Liver (tissue), 8 donors: ENCODE measurements at regions not wholly inside any gene's neighbourhood (a gene's known extent, or its start where the extent isn't known, plus 50 kb on each side); places are given as distances from the start of the nearest gene placed in this dataset.

Experiments used
- DNase-seq: peaks from one replicate; pipeline ENCODE4 v3.0.0-alpha.2; 2017; ENCODE audit warnings: low spot score
- H3K27ac ChIP-seq, 2 donors: one replicate each; pipeline ENCODE4 v1.7.0; 2013; ENCODE audit warnings: inconsistent platforms in 2 of 2, low read length in 2 of 2, control low read depth in 1 of 2, low read depth in 1 of 2, mild to moderate bottlenecking in 1 of 2
- H3K27me3 ChIP-seq, 4 donors: one replicate each; pipeline versions ENCODE4 v1.6.1 to v1.7.0; 2013; ENCODE audit warnings: low read length in 3 of 4, inconsistent platforms in 1 of 4, mild to moderate bottlenecking in 1 of 4, moderate library complexity in 1 of 4; ENCODE audit not compliant: control insufficient read depth in 4 of 4, insufficient read depth in 4 of 4
- H3K36me3 ChIP-seq, 4 donors: one replicate each; pipeline versions ENCODE4 v1.6.1 to v1.7.0; 2013; ENCODE audit warnings: low read length in 3 of 4, mild to moderate bottlenecking in 3 of 4, low read depth in 1 of 4, moderate library complexity in 1 of 4; ENCODE audit not compliant: control insufficient read depth in 4 of 4, insufficient read depth in 3 of 4
- H3K4me1 ChIP-seq, 4 donors: one replicate each; pipeline versions ENCODE4 v1.6.1 to v1.7.0; 2013; ENCODE audit warnings: low read length in 3 of 4, mild to moderate bottlenecking in 3 of 4, moderate library complexity in 1 of 4; ENCODE audit not compliant: control insufficient read depth in 4 of 4, insufficient read depth in 4 of 4
- H3K4me3 ChIP-seq, 3 donors: one replicate each; pipeline versions ENCODE4 v1.6.1 to v1.7.0; 2013; ENCODE audit warnings: low read length in 3 of 3, control low read depth in 1 of 3, low read depth in 1 of 3, mild to moderate bottlenecking in 1 of 3
- H3K9ac ChIP-seq, 2 donors: one replicate each; pipeline ENCODE4 v1.7.0; 2013; ENCODE audit warnings: low read length in 2 of 2, mild to moderate bottlenecking in 2 of 2, moderate library complexity in 2 of 2, control low read depth in 1 of 2, low read depth in 1 of 2
- H3K9me3 ChIP-seq, 4 donors: one replicate each; pipeline versions ENCODE4 v1.6.1 to v1.7.0; 2013; ENCODE audit warnings: low read length in 3 of 4; ENCODE audit not compliant: control insufficient read depth in 4 of 4
- ATF3 ChIP-seq: IDR thresholded peaks from 2 replicates; pipeline ENCODE4 v1.6.1; 2016; ENCODE audit warnings: antibody characterized with exemption
- EGR1 ChIP-seq, 2 donors: IDR thresholded peaks; 2 replicates each; pipeline ENCODE4 v1.6.1; 2016 to 2018; ENCODE audit warnings: antibody characterized with exemption in 2 of 2, low read depth in 2 of 2
- FOXA1 ChIP-seq: IDR thresholded peaks from 2 replicates; pipeline ENCODE4 v1.6.1; 2016; ENCODE audit warnings: antibody characterized with exemption
- FOXA2 ChIP-seq: IDR thresholded peaks from 2 replicates; pipeline ENCODE4 v1.6.1; 2016; ENCODE audit warnings: antibody characterized with exemption
- GABPA ChIP-seq, 2 donors: IDR thresholded peaks in 1 of 2; conservative IDR thresholded peaks in 1 of 2; 2 replicates each; pipeline ENCODE4 v1.6.1; 2016; ENCODE audit warnings: antibody characterized with exemption in 2 of 2, mild to moderate bottlenecking in 1 of 2, moderate library complexity in 1 of 2
- HNF4A ChIP-seq, 2 donors: conservative IDR thresholded peaks; 2 replicates each; pipeline ENCODE4 v1.6.1; 2016; ENCODE audit warnings: antibody characterized with exemption in 2 of 2, mild to moderate bottlenecking in 2 of 2
- HNF4G ChIP-seq: IDR thresholded peaks from 2 replicates; pipeline ENCODE4 v1.6.1; 2016; ENCODE audit warnings: antibody characterized with exemption
- JUND ChIP-seq, 2 donors: IDR thresholded peaks; 2 replicates each; pipeline ENCODE4 v1.6.1; 2016; ENCODE audit warnings: antibody characterized with exemption in 2 of 2
- MAX ChIP-seq: IDR thresholded peaks from 2 replicates; pipeline ENCODE4 v1.6.1; 2016; ENCODE audit warnings: antibody characterized with exemption
- NR2F2 ChIP-seq: IDR thresholded peaks from 2 replicates; pipeline ENCODE4 v1.6.1; 2016; ENCODE audit warnings: antibody characterized with exemption
- RAD21 ChIP-seq, 2 donors: IDR thresholded peaks; 2 replicates each; pipeline ENCODE4 v1.6.1; 2016; ENCODE audit warnings: antibody characterized with exemption in 2 of 2, mild to moderate bottlenecking in 2 of 2
- RXRA ChIP-seq, 2 donors: IDR thresholded peaks; 2 replicates each; pipeline ENCODE4 v1.6.1; 2017 to 2018; ENCODE audit warnings: antibody characterized with exemption in 2 of 2, mild to moderate bottlenecking in 1 of 2
- SP1 ChIP-seq: IDR thresholded peaks from 2 replicates; pipeline ENCODE4 v1.6.1; 2018; ENCODE audit warnings: antibody characterized with exemption, mild to moderate bottlenecking
- TAF1 ChIP-seq: conservative IDR thresholded peaks from 2 replicates; pipeline ENCODE4 v1.6.1; 2016; ENCODE audit warnings: antibody characterized with exemption, mild to moderate bottlenecking
- YY1 ChIP-seq: IDR thresholded peaks from 2 replicates; pipeline ENCODE4 v1.6.1; 2016; ENCODE audit warnings: antibody characterized with exemption, mild to moderate bottlenecking
- ZBTB33 ChIP-seq: IDR thresholded peaks from 2 replicates; pipeline ENCODE4 v1.6.1; 2016; ENCODE audit warnings: antibody characterized with exemption
- WGBS: extraction: QIAGEN DNeasy Blood & Tissue Kit; methylation state at CpG from one replicate; pipeline ENCODE4 v1.1.7; 2013; 5-methylcytosine and 5-hydroxymethylcytosine counted together
- TF ChIP-seq, protein P1 (sequence below): fragments of 150-350 bp; IDR thresholded peaks from 2 replicates; pipeline ENCODE4 v1.5.1; 2017; ENCODE audit warnings: improper control_type of control experiment, low read depth, low read length; ENCODE audit not compliant: missing input control
- TF ChIP-seq, protein P2 (sequence below): IDR thresholded peaks from 2 replicates; pipeline ENCODE4 v1.6.1; 2016; ENCODE audit warnings: antibody characterized with exemption, mild to moderate bottlenecking
- donor health status: healthy.
- donor health status: healthy.
- donor health status: healthy.
- donor health status: healthy.
- donor health status: healthy.

- WGBS: 74% methylated on average over 2 of the region's 2 CpGs
- Histone ChIP-seq H3K4me1 (no peaks in the 10 kb centered on the region), H3K27me3 (no peaks in the 10 kb centered on the region), H3K9me3 (no peaks in the 10 kb centered on the region), H3K27ac (no peak overlapping the region), H3K36me3 (no peaks in the 10 kb centered on the region), H3K9ac (no peak overlapping the region), H3K4me3 (no peak overlapping the region)
- TF ChIP-seq RXRA (IDR thresholded peaks at IDR 0.05): no peak
- TF ChIP-seq, protein P1, sequence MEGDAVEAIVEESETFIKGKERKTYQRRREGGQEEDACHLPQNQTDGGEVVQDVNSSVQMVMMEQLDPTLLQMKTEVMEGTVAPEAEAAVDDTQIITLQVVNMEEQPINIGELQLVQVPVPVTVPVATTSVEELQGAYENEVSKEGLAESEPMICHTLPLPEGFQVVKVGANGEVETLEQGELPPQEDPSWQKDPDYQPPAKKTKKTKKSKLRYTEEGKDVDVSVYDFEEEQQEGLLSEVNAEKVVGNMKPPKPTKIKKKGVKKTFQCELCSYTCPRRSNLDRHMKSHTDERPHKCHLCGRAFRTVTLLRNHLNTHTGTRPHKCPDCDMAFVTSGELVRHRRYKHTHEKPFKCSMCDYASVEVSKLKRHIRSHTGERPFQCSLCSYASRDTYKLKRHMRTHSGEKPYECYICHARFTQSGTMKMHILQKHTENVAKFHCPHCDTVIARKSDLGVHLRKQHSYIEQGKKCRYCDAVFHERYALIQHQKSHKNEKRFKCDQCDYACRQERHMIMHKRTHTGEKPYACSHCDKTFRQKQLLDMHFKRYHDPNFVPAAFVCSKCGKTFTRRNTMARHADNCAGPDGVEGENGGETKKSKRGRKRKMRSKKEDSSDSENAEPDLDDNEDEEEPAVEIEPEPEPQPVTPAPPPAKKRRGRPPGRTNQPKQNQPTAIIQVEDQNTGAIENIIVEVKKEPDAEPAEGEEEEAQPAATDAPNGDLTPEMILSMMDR: no peak
- TF ChIP-seq NR2F2: no peak
- no peak for TF ChIP-seq HNF4G
- no peak for TF ChIP-seq FOXA2
- no peak for TF ChIP-seq EGR1 (IDR thresholded peaks at IDR 0.05; ENCODE audit: low read depth in 2 of 2)
- TF ChIP-seq SP1: no peak
- no peak for TF ChIP-seq MAX
- no peak for TF ChIP-seq HNF4A (conservative IDR thresholded peaks at IDR 0.05)
- TF ChIP-seq GABPA (IDR thresholded peaks at IDR 0.05 in 1 of 2, conservative IDR thresholded peaks at IDR 0.05 in 1 of 2): no peak
- no peak for TF ChIP-seq FOXA1
- no peak for TF ChIP-seq ATF3
- no peak for TF ChIP-seq RAD21 (IDR thresholded peaks at IDR 0.05)
- TF ChIP-seq, protein P2, sequence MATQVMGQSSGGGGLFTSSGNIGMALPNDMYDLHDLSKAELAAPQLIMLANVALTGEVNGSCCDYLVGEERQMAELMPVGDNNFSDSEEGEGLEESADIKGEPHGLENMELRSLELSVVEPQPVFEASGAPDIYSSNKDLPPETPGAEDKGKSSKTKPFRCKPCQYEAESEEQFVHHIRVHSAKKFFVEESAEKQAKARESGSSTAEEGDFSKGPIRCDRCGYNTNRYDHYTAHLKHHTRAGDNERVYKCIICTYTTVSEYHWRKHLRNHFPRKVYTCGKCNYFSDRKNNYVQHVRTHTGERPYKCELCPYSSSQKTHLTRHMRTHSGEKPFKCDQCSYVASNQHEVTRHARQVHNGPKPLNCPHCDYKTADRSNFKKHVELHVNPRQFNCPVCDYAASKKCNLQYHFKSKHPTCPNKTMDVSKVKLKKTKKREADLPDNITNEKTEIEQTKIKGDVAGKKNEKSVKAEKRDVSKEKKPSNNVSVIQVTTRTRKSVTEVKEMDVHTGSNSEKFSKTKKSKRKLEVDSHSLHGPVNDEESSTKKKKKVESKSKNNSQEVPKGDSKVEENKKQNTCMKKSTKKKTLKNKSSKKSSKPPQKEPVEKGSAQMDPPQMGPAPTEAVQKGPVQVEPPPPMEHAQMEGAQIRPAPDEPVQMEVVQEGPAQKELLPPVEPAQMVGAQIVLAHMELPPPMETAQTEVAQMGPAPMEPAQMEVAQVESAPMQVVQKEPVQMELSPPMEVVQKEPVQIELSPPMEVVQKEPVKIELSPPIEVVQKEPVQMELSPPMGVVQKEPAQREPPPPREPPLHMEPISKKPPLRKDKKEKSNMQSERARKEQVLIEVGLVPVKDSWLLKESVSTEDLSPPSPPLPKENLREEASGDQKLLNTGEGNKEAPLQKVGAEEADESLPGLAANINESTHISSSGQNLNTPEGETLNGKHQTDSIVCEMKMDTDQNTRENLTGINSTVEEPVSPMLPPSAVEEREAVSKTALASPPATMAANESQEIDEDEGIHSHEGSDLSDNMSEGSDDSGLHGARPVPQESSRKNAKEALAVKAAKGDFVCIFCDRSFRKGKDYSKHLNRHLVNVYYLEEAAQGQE: no peak
- TF ChIP-seq JUND (IDR thresholded peaks at IDR 0.05): no peak
- no peak for DNase-seq
These were observed 123.1 kb upstream of the SLC5A12 start for GRCh38 chr11:26844963-26845362.

DNA sequence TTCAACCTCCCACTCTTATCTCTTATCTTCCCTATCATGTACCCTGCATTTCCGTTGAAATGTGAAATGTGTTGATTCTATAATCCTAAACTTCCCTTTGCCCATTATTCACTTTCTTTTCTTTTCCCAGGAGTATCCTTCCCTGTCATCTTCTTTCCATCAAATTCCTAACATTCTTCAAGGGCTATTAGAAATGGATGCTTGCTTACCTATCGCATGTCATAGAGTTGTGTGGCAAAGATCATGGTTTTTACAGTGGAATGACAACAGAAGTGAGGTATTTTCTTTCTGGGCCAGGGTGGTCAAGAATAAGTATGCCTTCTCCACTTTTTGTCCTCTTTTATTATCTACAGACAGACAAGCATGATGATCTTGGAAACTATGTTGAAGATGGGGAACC lies 124.4 kb upstream of the SLC5A12 start:
- WGBS: 35% methylated on average over 2 of the region's 2 CpGs
- DNase-seq: no peak
- H3K9ac ChIP-seq: no peak overlapping the region
- no peaks in the 10 kb centered on the region for H3K4me1 ChIP-seq
- no peaks in the 10 kb centered on the region for H3K9me3 ChIP-seq
- no peak overlapping the region for H3K27ac ChIP-seq
- H3K4me3 ChIP-seq: no peak overlapping the region
- no peaks in the 10 kb centered on the region for H3K36me3 ChIP-seq
- no peaks in the 10 kb centered on the region for H3K27me3 ChIP-seq
- TF ChIP-seq YY1 (no peak), EGR1 (IDR thresholded peaks at IDR 0.05; ENCODE audit: low read depth in 2 of 2) (no peak), FOXA1 (no peak), SP1 (no peak), GABPA (IDR thresholded peaks at IDR 0.05 in 1 of 2, conservative IDR thresholded peaks at IDR 0.05 in 1 of 2) (no peak), ATF3 (no peak), FOXA2 (no peak), TAF1 (no peak), MAX (no peak), HNF4G (no peak), RXRA (IDR thresholded peaks at IDR 0.05) (no peak), HNF4A (conservative IDR thresholded peaks at IDR 0.05) (no peak), ZBTB33 (no peak)
- TF ChIP-seq, protein P1: no peak
